Nephron (organoid): ENCODE measurements at regions not wholly inside any gene's neighbourhood (a gene's known extent, or its start where the extent isn't known, plus 50 kb on each side); places are given as distances from the start of the nearest gene placed in this dataset.
"Not testable (repeated sequence)": the region's sequence is repeated elsewhere in the genome, so short reads cannot be mapped to it uniquely, and the experiment has no call there.

ENCODE experiments used
- H3K27ac Mint-ChIP-seq, 3 experiments: 2 replicates each; pipeline ENCODE4 v1.8.0; 2020; ENCODE audit warnings: mixed read lengths in 3 of 3, mild to moderate bottlenecking in 2 of 3, moderate library complexity in 1 of 3
- H3K27me3 Mint-ChIP-seq: 2 replicates; pipeline ENCODE4 v1.8.0; 2021; ENCODE audit warnings: low read depth, mild to moderate bottlenecking, moderate library complexity, mixed read lengths
- H3K36me3 Mint-ChIP-seq: 2 replicates; pipeline ENCODE4 v1.8.0; 2020; ENCODE audit warnings: low read depth, mixed read lengths
- H3K4me1 Mint-ChIP-seq: 2 replicates; pipeline ENCODE4 v1.8.0; 2020; ENCODE audit warnings: mixed read lengths
- H3K4me3 Mint-ChIP-seq, 3 experiments: 2 replicates each; pipeline ENCODE4 v1.8.0; 2020; ENCODE audit warnings: mild to moderate bottlenecking in 3 of 3, mixed read lengths in 3 of 3, moderate library complexity in 2 of 3
- H3K9me3 Mint-ChIP-seq: 2 replicates; pipeline ENCODE4 v1.8.0; 2020; ENCODE audit warnings: mixed read lengths
- CTCF ChIP-seq, 3 experiments: fragments of 200-600 bp; sonication (generic); IDR thresholded peaks; one replicate each; pipeline ENCODE4 v1.5.0; 2021; ENCODE audit warnings: antibody characterized with exemption in 3 of 3; ENCODE audit not compliant: unreplicated experiment in 3 of 3

- Mint-ChIP-seq H3K27ac (no peak overlapping the region), H3K9me3 (peaks cover 77% of the 10 kb centered on the region), H3K27me3 (no peaks in the 10 kb centered on the region), H3K36me3 (no peaks in the 10 kb centered on the region), H3K4me1 (no peaks in the 10 kb centered on the region), H3K4me3 (no peak overlapping the region)
- TF ChIP-seq CTCF (IDR thresholded peaks at IDR 0.05; ENCODE audit: unreplicated experiment in 3 of 3) = no peak
Measured at GRCh38 chr19:27858981-27859581, 1353.9 kb downstream of the UQCRFS1 start.

- H3K9me3 Mint-ChIP-seq = peaks cover 67% of the 10 kb centered on the region
- not testable (repeated sequence) for H3K27ac Mint-ChIP-seq, H3K4me1 Mint-ChIP-seq, H3K36me3 Mint-ChIP-seq, H3K4me3 Mint-ChIP-seq, H3K27me3 Mint-ChIP-seq
Measured at GRCh38 chr19:27852931-27853330, 1360.0 kb downstream of the UQCRFS1 start.

GRCh38 chr19:27851543-27852060, 1361.3 kb downstream of the UQCRFS1 start:
- no peak for TF ChIP-seq CTCF (IDR thresholded peaks at IDR 0.05; ENCODE audit: unreplicated experiment in 3 of 3)
- H3K4me1 Mint-ChIP-seq = no peaks in the 10 kb centered on the region
- no peak overlapping the region for H3K4me3 Mint-ChIP-seq
- peaks cover 4% of the 10 kb centered on the region for H3K36me3 Mint-ChIP-seq
- H3K27me3 Mint-ChIP-seq = no peaks in the 10 kb centered on the region
- no peak overlapping the region for H3K27ac Mint-ChIP-seq
- H3K9me3 Mint-ChIP-seq = peaks cover 67% of the 10 kb centered on the region

- no peaks in the 10 kb centered on the region for H3K27me3 Mint-ChIP-seq
- no peak overlapping the region for H3K27ac Mint-ChIP-seq
- H3K36me3 Mint-ChIP-seq = peaks cover 4% of the 10 kb centered on the region
- no peak for TF ChIP-seq CTCF (IDR thresholded peaks at IDR 0.05; ENCODE audit: unreplicated experiment in 3 of 3)
- no peaks in the 10 kb centered on the region for H3K4me1 Mint-ChIP-seq
- no peak overlapping the region for H3K4me3 Mint-ChIP-seq
- H3K9me3 Mint-ChIP-seq = peaks cover 67% of the 10 kb centered on the region
Measured at GRCh38 chr19:27851002-27851481, 1361.9 kb downstream of the UQCRFS1 start.

- Mint-ChIP-seq H3K27ac (no peak overlapping the region), H3K4me3 (no peak overlapping the region), H3K27me3 (no peaks in the 10 kb centered on the region), H3K9me3 (peaks cover 75% of the 10 kb centered on the region), H3K4me1 (no peaks in the 10 kb centered on the region), H3K36me3 (no peaks in the 10 kb centered on the region)
- no peak for TF ChIP-seq CTCF (IDR thresholded peaks at IDR 0.05; ENCODE audit: unreplicated experiment in 3 of 3)
Measured at GRCh38 chr19:27846944-27847343, 1366.0 kb downstream of the UQCRFS1 start.

GRCh38 chr19:27844261-27844660, 1368.7 kb downstream of the UQCRFS1 start:
- Mint-ChIP-seq H3K9me3 (peaks cover 72% of the 10 kb centered on the region), H3K27me3 (no peaks in the 10 kb centered on the region), H3K4me1 (no peaks in the 10 kb centered on the region), H3K36me3 (no peaks in the 10 kb centered on the region), H3K4me3 (no peak overlapping the region), H3K27ac (no peak overlapping the region)
- TF ChIP-seq CTCF (IDR thresholded peaks at IDR 0.05; ENCODE audit: unreplicated experiment in 3 of 3) = no peak
